ENCODE measurements at regions not wholly inside any gene's neighbourhood (a gene's known extent, or its start where the extent isn't known, plus 50 kb on each side); places are given as distances from the start of the nearest gene placed in this dataset.

DNA sequence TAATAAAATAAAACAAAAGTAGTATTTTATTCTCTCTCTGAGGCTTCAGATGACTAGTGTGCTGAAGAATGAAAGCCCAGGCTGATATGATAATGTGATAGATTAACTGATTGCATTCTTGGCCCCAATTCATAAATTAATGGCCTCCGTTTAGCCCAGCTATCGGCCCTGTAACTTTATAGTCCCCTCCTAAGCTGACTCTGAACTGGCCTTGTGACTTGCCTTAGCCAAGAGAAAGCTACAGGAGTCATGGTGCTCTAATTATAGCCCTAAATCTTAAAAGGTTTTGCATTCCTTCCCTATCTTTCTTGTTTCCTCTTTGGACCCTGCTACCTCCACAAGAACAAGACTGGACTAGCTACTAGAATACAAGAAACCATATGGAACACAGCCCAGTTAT is 123.2 kb upstream of the EPHA3 start:
- TF ChIP-seq CTCF (conservative IDR thresholded peaks at IDR 0.05) = no peak
- H3K9me3 Mint-ChIP-seq = no peaks in the 10 kb centered on the region
- H3K4me3 Mint-ChIP-seq = no peak overlapping the region
- H3K27me3 Mint-ChIP-seq (ENCODE audit: low read depth) = no peaks in the 10 kb centered on the region
- no peaks in the 10 kb centered on the region for H3K36me3 Mint-ChIP-seq (ENCODE audit: low read depth)
- no peak overlapping the region for H3K27ac Mint-ChIP-seq (ENCODE audit: unreplicated experiment)
- DNase-seq (ENCODE audit: low read depth, low spot score) = no peak
- H3K4me1 Mint-ChIP-seq = no peaks in the 10 kb centered on the region

- Mint-ChIP-seq H3K27ac (ENCODE audit: unreplicated experiment) (no peak overlapping the region), H3K4me1 (no peaks in the 10 kb centered on the region), H3K36me3 (ENCODE audit: low read depth) (no peaks in the 10 kb centered on the region), H3K4me3 (no peak overlapping the region), H3K27me3 (ENCODE audit: low read depth) (no peaks in the 10 kb centered on the region), H3K9me3 (no peaks in the 10 kb centered on the region)
- TF ChIP-seq CTCF (conservative IDR thresholded peaks at IDR 0.05) = no peak
- no peak for DNase-seq (ENCODE audit: low read depth, low spot score)
Measured at GRCh38 chr3:88984832-88985231, 122.6 kb upstream of the EPHA3 start.

DNA sequence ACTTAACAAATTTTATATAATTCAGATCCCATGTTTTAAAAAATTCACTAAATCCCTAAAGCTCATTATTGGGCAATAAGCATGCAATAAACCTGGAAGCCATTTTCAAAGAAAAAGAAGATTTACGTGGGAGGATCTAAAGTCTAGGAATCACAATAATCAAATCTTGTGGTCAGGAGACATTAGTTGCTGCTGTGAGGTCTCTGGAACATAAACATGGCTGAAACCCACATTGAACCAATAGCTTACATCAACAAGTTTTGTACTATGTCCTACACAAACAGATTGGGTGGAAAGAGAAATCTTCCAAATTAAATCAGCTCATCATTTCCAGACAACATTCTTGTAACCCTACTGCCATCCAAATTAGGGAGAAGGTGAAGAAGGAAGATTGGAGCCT is 121.9 kb upstream of the EPHA3 start:
- DNase-seq (ENCODE audit: low read depth, low spot score) = no peak
- H3K27me3 Mint-ChIP-seq (ENCODE audit: low read depth) = no peaks in the 10 kb centered on the region
- no peaks in the 10 kb centered on the region for H3K9me3 Mint-ChIP-seq
- H3K27ac Mint-ChIP-seq (ENCODE audit: unreplicated experiment) = no peak overlapping the region
- TF ChIP-seq CTCF (conservative IDR thresholded peaks at IDR 0.05) = no peak
- no peaks in the 10 kb centered on the region for H3K4me1 Mint-ChIP-seq
- H3K36me3 Mint-ChIP-seq (ENCODE audit: low read depth) = no peaks in the 10 kb centered on the region
- no peak overlapping the region for H3K4me3 Mint-ChIP-seq

DNA sequence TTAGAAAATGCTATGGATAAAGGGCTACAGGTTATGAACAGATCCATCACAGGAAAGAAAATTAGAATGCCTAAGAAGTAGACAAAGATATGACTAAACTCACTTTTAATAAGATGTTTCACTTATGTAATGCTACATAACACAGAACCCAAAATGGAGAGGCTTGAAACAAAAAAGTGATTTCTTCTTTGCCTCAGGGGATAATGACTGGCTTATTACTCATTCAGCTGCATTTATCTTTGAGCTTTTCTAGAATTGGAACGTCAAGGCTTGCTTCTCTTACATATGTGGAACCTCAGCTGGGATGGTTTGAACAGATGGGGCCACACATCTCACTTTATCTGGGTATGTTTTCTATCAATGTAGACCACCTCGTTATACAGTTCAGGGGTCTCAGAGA is 120.6 kb upstream of the EPHA3 start:
- Mint-ChIP-seq H3K27ac (ENCODE audit: unreplicated experiment) (no peak overlapping the region), H3K9me3 (no peaks in the 10 kb centered on the region)

DNA sequence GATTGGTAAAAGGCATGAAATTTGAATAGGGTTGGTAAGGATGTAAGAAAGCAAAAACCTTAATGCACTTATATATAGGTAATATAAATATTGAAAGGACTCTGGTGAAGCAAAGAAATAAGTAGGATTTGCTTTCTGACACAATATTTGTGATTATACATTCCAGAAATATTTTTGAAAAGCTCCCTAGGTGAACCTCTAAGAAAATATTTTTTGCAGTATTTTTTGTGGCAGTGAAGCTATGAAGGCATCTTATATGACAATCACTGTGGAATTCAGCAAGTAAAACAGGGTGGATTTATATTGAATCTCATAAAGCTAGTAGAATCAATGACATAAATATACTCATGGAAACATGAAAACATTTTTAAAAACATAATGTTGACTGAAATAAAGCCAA is 119.6 kb upstream of the EPHA3 start:
- TF ChIP-seq CTCF (conservative IDR thresholded peaks at IDR 0.05) = no peak
- Mint-ChIP-seq H3K4me3 (no peak overlapping the region), H3K27ac (ENCODE audit: unreplicated experiment) (no peak overlapping the region), H3K9me3 (no peaks in the 10 kb centered on the region), H3K4me1 (no peaks in the 10 kb centered on the region), H3K27me3 (ENCODE audit: low read depth) (no peaks in the 10 kb centered on the region), H3K36me3 (ENCODE audit: low read depth) (no peaks in the 10 kb centered on the region)
- DNase-seq (ENCODE audit: low read depth, low spot score) = no peak

More for the DNA sequence above, 120.6 kb upstream of the EPHA3 start:
- TF ChIP-seq CTCF (conservative IDR thresholded peaks at IDR 0.05) = no peak
- Mint-ChIP-seq H3K4me1 (no peaks in the 10 kb centered on the region), H3K4me3 (no peak overlapping the region), H3K27me3 (ENCODE audit: low read depth) (no peaks in the 10 kb centered on the region), H3K36me3 (ENCODE audit: low read depth) (no peaks in the 10 kb centered on the region)
- DNase-seq (ENCODE audit: low read depth, low spot score) = no peak

GRCh38 chr3:88988906-88989305 is 118.5 kb upstream of the EPHA3 start:
- Mint-ChIP-seq H3K4me3 (no peak overlapping the region), H3K36me3 (ENCODE audit: low read depth) (no peaks in the 10 kb centered on the region), H3K27me3 (ENCODE audit: low read depth) (no peaks in the 10 kb centered on the region), H3K4me1 (peaks cover 8% of the 10 kb centered on the region), H3K27ac (ENCODE audit: unreplicated experiment) (no peak overlapping the region), H3K9me3 (no peaks in the 10 kb centered on the region)
- DNase-seq (ENCODE audit: low read depth, low spot score) = no peak
- no peak for TF ChIP-seq CTCF (conservative IDR thresholded peaks at IDR 0.05)

Measured in neural crest cell (in vitro differentiated cells).